IPS DF 6.9 (cell line): ENCODE measurements at regions not wholly inside any gene's neighbourhood (a gene's known extent, or its start where the extent isn't known, plus 50 kb on each side); places are given as distances from the start of the nearest gene placed in this dataset.

Source experiments
- DNase-seq: peaks from one replicate; pipeline ENCODE4 v3.0.0-alpha.2; 2013; ENCODE audit warnings: low read depth, low spot score
- H3K27ac ChIP-seq: one replicate; pipeline ENCODE4 v1.5.1; 2013; ENCODE audit warnings: low read length, control low read depth
- H3K27me3 ChIP-seq: 2 replicates; pipeline ENCODE4 v1.6.1; 2013; ENCODE audit warnings: mild to moderate bottlenecking, low read length; ENCODE audit not compliant: control insufficient read depth, insufficient read depth
- H3K36me3 ChIP-seq: 2 replicates; pipeline ENCODE4 v1.6.1; 2013; ENCODE audit warnings: low read length; ENCODE audit not compliant: control insufficient read depth, insufficient read depth
- H3K4me1 ChIP-seq: 2 replicates; pipeline ENCODE4 v1.6.1; 2013; ENCODE audit warnings: low read length; ENCODE audit not compliant: control insufficient read depth, insufficient read depth
- H3K4me3 ChIP-seq: 2 replicates; pipeline ENCODE4 v1.5.1; 2013; ENCODE audit warnings: mild to moderate bottlenecking, low read length
- H3K9me3 ChIP-seq: 2 replicates; pipeline ENCODE4 v1.6.1; 2013; ENCODE audit warnings: low read length, inconsistent platforms; ENCODE audit not compliant: control insufficient read depth, insufficient read depth
- WGBS: extraction: QIAGEN DNeasy Blood & Tissue Kit; methylation state at CpG from one replicate; pipeline ENCODE4 v1.1.7; 2013; ENCODE audit warnings: mixed read lengths, missing lambda C conversion rate; ENCODE audit not compliant: insufficient read length, insufficient coverage; 5-methylcytosine and 5-hydroxymethylcytosine counted together

- Histone ChIP-seq H3K27ac (no peak overlapping the region), H3K36me3 (no peaks in the 10 kb centered on the region), H3K4me1 (peaks cover 4% of the 10 kb centered on the region), H3K27me3 (peaks cover 12% of the 10 kb centered on the region; the same call in 1 of the 2 replicates), H3K4me3 (no peak overlapping the region; the same call in 1 of the 2 replicates), H3K9me3 (no peaks in the 10 kb centered on the region)
- no peak for DNase-seq
- WGBS, result no CpG with 5 or more reads among the region's 14 CpGs
Observed at GRCh38 chr10:100683545-100684300, 61.7 kb upstream of the PAX2 start.

- no CpG with 5 or more reads among the region's 9 CpGs for WGBS
- H3K4me1 ChIP-seq, result peaks cover 4% of the 10 kb centered on the region
- H3K4me3 ChIP-seq, result no peak overlapping the region
- peaks cover 12% of the 10 kb centered on the region; the same call in 1 of the 2 replicates for H3K27me3 ChIP-seq
- no peaks in the 10 kb centered on the region for H3K36me3 ChIP-seq
- no peaks in the 10 kb centered on the region for H3K9me3 ChIP-seq
- no peak for DNase-seq
- H3K27ac ChIP-seq, result no peak overlapping the region
Observed at GRCh38 chr10:100684688-100685235, 60.6 kb upstream of the PAX2 start.

DNA sequence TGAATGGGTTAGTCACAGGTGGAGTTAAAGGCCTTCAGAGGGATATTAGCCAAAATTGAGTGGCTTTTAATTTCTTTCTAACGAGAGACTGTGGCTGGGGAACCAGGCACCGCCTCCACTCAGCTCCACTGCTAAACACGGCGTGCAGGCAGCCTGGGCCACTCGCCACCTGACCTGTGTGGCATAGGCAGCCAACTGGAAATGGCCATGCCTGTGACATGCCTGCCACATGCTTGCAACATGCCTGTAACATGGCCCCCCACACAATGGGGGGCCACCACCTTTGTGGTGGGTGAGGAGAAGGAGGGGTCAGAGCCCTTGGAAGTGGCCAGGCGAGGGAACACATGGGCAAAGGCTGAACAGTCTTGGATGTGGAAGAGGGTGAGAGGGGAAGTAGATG is 60.1 kb upstream of the PAX2 start:
- H3K36me3 ChIP-seq, result no peaks in the 10 kb centered on the region
- no peak overlapping the region for H3K4me3 ChIP-seq
- peaks cover 4% of the 10 kb centered on the region for H3K4me1 ChIP-seq
- H3K9me3 ChIP-seq, result no peaks in the 10 kb centered on the region
- DNase-seq, result no peak
- WGBS, result no CpG with 5 or more reads among the region's 6 CpGs
- peaks cover 12% of the 10 kb centered on the region; the same call in 1 of the 2 replicates for H3K27me3 ChIP-seq
- no peak overlapping the region for H3K27ac ChIP-seq

- no CpG with 5 or more reads among the region's 28 CpGs for WGBS
- no peak for DNase-seq
- H3K4me1 ChIP-seq, result peaks cover 4% of the 10 kb centered on the region
- no peaks in the 10 kb centered on the region for H3K36me3 ChIP-seq
- peaks cover 8% of the 10 kb centered on the region; the same call in 1 of the 2 replicates for H3K27me3 ChIP-seq
- H3K4me3 ChIP-seq, result no peak overlapping the region
- H3K27ac ChIP-seq, result no peak overlapping the region
- no peaks in the 10 kb centered on the region for H3K9me3 ChIP-seq
Observed at GRCh38 chr10:100687143-100688003, 58.0 kb upstream of the PAX2 start.

- Histone ChIP-seq H3K36me3 (no peaks in the 10 kb centered on the region), H3K4me3 (no peak overlapping the region), H3K27me3 (peaks cover 2% of the 10 kb centered on the region; the same call in 1 of the 2 replicates), H3K9me3 (no peaks in the 10 kb centered on the region), H3K4me1 (peaks cover 4% of the 10 kb centered on the region), H3K27ac (no peak overlapping the region)
- no CpG with 5 or more reads among the region's 6 CpGs for WGBS
- no peak for DNase-seq
Observed at GRCh38 chr10:100688201-100688600, 57.2 kb upstream of the PAX2 start.

GRCh38 chr10:100693821-100694220 is 51.6 kb upstream of the PAX2 start:
- no peaks in the 10 kb centered on the region for H3K27me3 ChIP-seq
- H3K4me1 ChIP-seq, result no peaks in the 10 kb centered on the region
- H3K4me3 ChIP-seq, result no peak overlapping the region
- H3K27ac ChIP-seq, result no peak overlapping the region
- WGBS, result no CpG with 5 or more reads among the region's 5 CpGs
- no peaks in the 10 kb centered on the region for H3K36me3 ChIP-seq
- H3K9me3 ChIP-seq, result no peaks in the 10 kb centered on the region
- DNase-seq, result no peak
